ENCODE measurements at regions not wholly inside any gene's neighbourhood (a gene's known extent, or its start where the extent isn't known, plus 50 kb on each side); places are given as distances from the start of the nearest gene placed in this dataset.

DNA sequence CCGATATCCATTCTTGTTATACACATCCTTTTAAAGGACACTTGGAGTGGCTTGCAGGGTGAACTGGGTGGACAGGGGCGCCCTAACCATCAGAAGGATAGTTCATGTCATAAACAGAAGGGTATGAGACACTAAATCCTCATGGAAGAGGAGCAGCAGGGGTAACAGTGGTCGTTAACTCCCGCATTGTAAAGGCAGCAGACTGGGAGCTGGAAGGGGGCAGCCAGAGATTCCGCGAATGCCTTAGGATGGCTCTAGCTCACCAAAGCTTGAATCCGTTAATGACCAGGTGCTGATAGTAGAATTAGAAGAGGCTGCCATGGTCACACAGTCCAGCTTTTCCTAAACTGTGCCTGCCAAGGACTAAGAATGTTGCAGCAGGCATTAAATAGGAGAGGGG, 85.2 kb upstream of the ANKRD34C start:
- TF ChIP-seq, protein P1, sequence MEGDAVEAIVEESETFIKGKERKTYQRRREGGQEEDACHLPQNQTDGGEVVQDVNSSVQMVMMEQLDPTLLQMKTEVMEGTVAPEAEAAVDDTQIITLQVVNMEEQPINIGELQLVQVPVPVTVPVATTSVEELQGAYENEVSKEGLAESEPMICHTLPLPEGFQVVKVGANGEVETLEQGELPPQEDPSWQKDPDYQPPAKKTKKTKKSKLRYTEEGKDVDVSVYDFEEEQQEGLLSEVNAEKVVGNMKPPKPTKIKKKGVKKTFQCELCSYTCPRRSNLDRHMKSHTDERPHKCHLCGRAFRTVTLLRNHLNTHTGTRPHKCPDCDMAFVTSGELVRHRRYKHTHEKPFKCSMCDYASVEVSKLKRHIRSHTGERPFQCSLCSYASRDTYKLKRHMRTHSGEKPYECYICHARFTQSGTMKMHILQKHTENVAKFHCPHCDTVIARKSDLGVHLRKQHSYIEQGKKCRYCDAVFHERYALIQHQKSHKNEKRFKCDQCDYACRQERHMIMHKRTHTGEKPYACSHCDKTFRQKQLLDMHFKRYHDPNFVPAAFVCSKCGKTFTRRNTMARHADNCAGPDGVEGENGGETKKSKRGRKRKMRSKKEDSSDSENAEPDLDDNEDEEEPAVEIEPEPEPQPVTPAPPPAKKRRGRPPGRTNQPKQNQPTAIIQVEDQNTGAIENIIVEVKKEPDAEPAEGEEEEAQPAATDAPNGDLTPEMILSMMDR (conservative IDR thresholded peaks at IDR 0.05) = no peak
- no peak overlapping the region for H3K27ac ChIP-seq

DNA sequence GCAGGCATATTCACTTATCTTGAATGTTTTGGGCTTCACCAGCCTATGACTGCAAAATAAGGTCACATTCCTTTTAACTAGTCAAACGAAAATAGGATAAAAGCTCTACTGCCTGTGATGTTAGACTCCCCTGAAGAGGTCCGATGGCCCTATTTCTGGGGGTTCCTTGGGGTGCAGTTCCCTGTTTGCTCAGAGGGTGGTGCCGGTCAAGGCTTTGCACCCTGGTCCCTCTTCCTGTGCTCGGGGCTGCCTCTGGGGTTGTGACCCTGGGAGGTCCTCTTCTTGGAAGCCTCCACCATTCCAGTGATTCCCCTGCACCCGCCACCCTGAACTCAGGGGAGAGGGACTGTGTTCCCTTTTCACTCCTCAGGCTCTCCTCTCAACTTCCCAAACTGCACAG, 86.7 kb upstream of the ANKRD34C start:
- TF ChIP-seq, protein P1 (conservative IDR thresholded peaks at IDR 0.05) = no peak
- H3K27ac ChIP-seq = no peak overlapping the region

DNA sequence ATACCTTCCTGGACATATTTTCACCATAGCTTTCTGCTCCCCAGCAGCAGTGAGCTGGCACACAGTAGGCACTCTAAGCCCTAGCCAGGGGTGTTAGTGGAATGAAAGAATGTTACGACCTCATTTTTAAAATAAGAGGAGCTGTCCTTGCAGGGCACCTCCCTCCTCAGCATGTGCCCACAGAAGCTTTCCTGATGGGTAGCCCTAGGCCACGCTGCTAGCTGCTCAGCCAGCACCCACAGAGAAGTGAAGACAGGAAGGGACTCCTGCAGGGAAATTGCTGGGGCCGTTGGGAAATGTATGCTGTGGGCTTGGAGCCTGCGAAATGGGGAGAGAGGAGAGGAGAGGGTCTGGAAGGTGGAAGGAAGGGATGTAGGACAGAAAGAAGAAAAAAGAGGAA, 87.3 kb upstream of the ANKRD34C start:
- no peak overlapping the region for H3K27ac ChIP-seq
- TF ChIP-seq, protein P1 (conservative IDR thresholded peaks at IDR 0.05) = no peak

- TF ChIP-seq, protein P1 (conservative IDR thresholded peaks at IDR 0.05) = no peak
- H3K27ac ChIP-seq = no peak overlapping the region
These were observed 88.1 kb upstream of the ANKRD34C start for GRCh38 chr15:79194386-79194785.

GRCh38 chr15:79193549-79193948, 89.0 kb upstream of the ANKRD34C start:
- TF ChIP-seq, protein P1 (conservative IDR thresholded peaks at IDR 0.05) = no peak
- H3K27ac ChIP-seq = no peak overlapping the region

GRCh38 chr15:79193103-79193502, 89.4 kb upstream of the ANKRD34C start:
- no peak overlapping the region for H3K27ac ChIP-seq
- TF ChIP-seq, protein P1 (conservative IDR thresholded peaks at IDR 0.05) = no peak

- TF ChIP-seq, protein P1 (conservative IDR thresholded peaks at IDR 0.05) = no peak
- no peak overlapping the region for H3K27ac ChIP-seq
These were observed 90.0 kb upstream of the ANKRD34C start for GRCh38 chr15:79192462-79193036.
